Nephron progenitor cell (in vitro differentiated cells): ENCODE measurements at regions not wholly inside any gene's neighbourhood (a gene's known extent, or its start where the extent isn't known, plus 50 kb on each side); places are given as distances from the start of the nearest gene placed in this dataset.

ENCODE experiments used
- DNase-seq: peaks from one replicate; pipeline ENCODE4 v3.0.0; 2021
- H3K27ac Mint-ChIP-seq: 2 replicates; pipeline ENCODE4 v1.8.0; 2021; ENCODE audit warnings: mild to moderate bottlenecking, moderate library complexity, mixed read lengths
- H3K27me3 Mint-ChIP-seq: 2 replicates; pipeline ENCODE4 v1.8.0; 2021; ENCODE audit warnings: mild to moderate bottlenecking, low read depth, mixed read lengths; ENCODE audit not compliant: poor library complexity
- H3K36me3 Mint-ChIP-seq: 2 replicates; pipeline ENCODE4 v1.8.0; 2021; ENCODE audit warnings: low read depth, mixed read lengths
- H3K4me1 Mint-ChIP-seq: 2 replicates; pipeline ENCODE4 v1.8.0; 2021; ENCODE audit warnings: mixed read lengths
- H3K4me3 Mint-ChIP-seq: 2 replicates; pipeline ENCODE4 v1.8.0; 2021; ENCODE audit warnings: mild to moderate bottlenecking, moderate library complexity, mixed read lengths
- H3K9me3 Mint-ChIP-seq: 2 replicates; pipeline ENCODE4 v1.8.0; 2021; ENCODE audit warnings: mild to moderate bottlenecking, moderate library complexity, mixed read lengths
- CTCF ChIP-seq: fragments of 200-600 bp; sonication (generic); IDR thresholded peaks from 2 replicates; pipeline ENCODE4 v1.5.0; 2021; ENCODE audit warnings: antibody characterized with exemption

GRCh38 chr4:125522992-125523391 is 208.2 kb downstream of the FAT4 start:
- H3K27ac Mint-ChIP-seq: no peak overlapping the region
- no peak for TF ChIP-seq CTCF
- no peaks in the 10 kb centered on the region for H3K9me3 Mint-ChIP-seq
- no peaks in the 10 kb centered on the region for H3K4me1 Mint-ChIP-seq
- no peaks in the 10 kb centered on the region for H3K36me3 Mint-ChIP-seq
- H3K27me3 Mint-ChIP-seq: no peaks in the 10 kb centered on the region
- DNase-seq: no peak
- no peak overlapping the region for H3K4me3 Mint-ChIP-seq

- Mint-ChIP-seq H3K4me3 (no peak overlapping the region), H3K9me3 (no peaks in the 10 kb centered on the region), H3K36me3 (no peaks in the 10 kb centered on the region), H3K27me3 (no peaks in the 10 kb centered on the region), H3K4me1 (no peaks in the 10 kb centered on the region), H3K27ac (no peak overlapping the region)
- DNase-seq: no peak
- TF ChIP-seq CTCF: no peak
Observed at GRCh38 chr4:125526420-125526819, 211.7 kb downstream of the FAT4 start.

GRCh38 chr4:125527681-125528080 is 212.9 kb downstream of the FAT4 start:
- Mint-ChIP-seq H3K4me1 (no peaks in the 10 kb centered on the region), H3K27ac (no peak overlapping the region), H3K9me3 (peaks cover 2% of the 10 kb centered on the region), H3K4me3 (no peak overlapping the region), H3K36me3 (no peaks in the 10 kb centered on the region), H3K27me3 (no peaks in the 10 kb centered on the region)
- no peak for TF ChIP-seq CTCF
- DNase-seq: no peak

- peaks cover 7% of the 10 kb centered on the region for H3K9me3 Mint-ChIP-seq
- no peak for DNase-seq
- H3K36me3 Mint-ChIP-seq: no peaks in the 10 kb centered on the region
- no peak for TF ChIP-seq CTCF
- no peak overlapping the region for H3K4me3 Mint-ChIP-seq
- H3K27ac Mint-ChIP-seq: no peak overlapping the region
- H3K27me3 Mint-ChIP-seq: no peaks in the 10 kb centered on the region
- no peaks in the 10 kb centered on the region for H3K4me1 Mint-ChIP-seq
Observed at GRCh38 chr4:125529071-125529470, 214.3 kb downstream of the FAT4 start.

- peaks cover 17% of the 10 kb centered on the region for H3K9me3 Mint-ChIP-seq
- H3K4me1 Mint-ChIP-seq: no peaks in the 10 kb centered on the region
- H3K27me3 Mint-ChIP-seq: no peaks in the 10 kb centered on the region
- H3K4me3 Mint-ChIP-seq: no peak overlapping the region
- H3K36me3 Mint-ChIP-seq: peaks cover 3% of the 10 kb centered on the region
- DNase-seq: no peak
- H3K27ac Mint-ChIP-seq: no peak overlapping the region
- TF ChIP-seq CTCF: no peak
Observed at GRCh38 chr4:125538670-125539069, 223.9 kb downstream of the FAT4 start.

- Mint-ChIP-seq H3K27me3 (no peaks in the 10 kb centered on the region), H3K4me1 (no peaks in the 10 kb centered on the region), H3K36me3 (peaks cover 3% of the 10 kb centered on the region), H3K9me3 (peaks cover 17% of the 10 kb centered on the region), H3K27ac (no peak overlapping the region), H3K4me3 (no peak overlapping the region)
- no peak for DNase-seq
- TF ChIP-seq CTCF: no peak
Observed at GRCh38 chr4:125539691-125540090, 224.9 kb downstream of the FAT4 start.
